H9 (cell line): ENCODE measurements at regions not wholly inside any gene's neighbourhood (a gene's known extent, or its start where the extent isn't known, plus 50 kb on each side); places are given as distances from the start of the nearest gene placed in this dataset.

Experiments
- DNase-seq: peaks from one replicate; pipeline ENCODE4 v3.0.0-alpha.2; 2017
- H2AFZ ChIP-seq: one replicate; pipeline ENCODE4 v1.6.1; 2013; ENCODE audit warnings: mild to moderate bottlenecking, low read length, control low read depth, moderate library complexity
- H2AK5ac ChIP-seq: 2 replicates; pipeline ENCODE4 v1.6.1; 2013; ENCODE audit warnings: low read length, control low read depth, mixed read lengths; ENCODE audit not compliant: insufficient read length
- H2BK120ac ChIP-seq: one replicate; pipeline ENCODE4 v1.6.1; 2013; ENCODE audit warnings: low read depth, mild to moderate bottlenecking, low read length, control low read depth, inconsistent platforms; ENCODE audit not compliant: poor library complexity, severe bottlenecking
- H2BK12ac ChIP-seq: 2 replicates; pipeline ENCODE4 v1.6.1; 2013; ENCODE audit warnings: low read length, control low read depth, mixed read lengths, low read depth; ENCODE audit not compliant: insufficient read length
- H2BK15ac ChIP-seq: 2 replicates; pipeline ENCODE4 v1.6.1; 2013; ENCODE audit warnings: low read depth, low read length, control low read depth
- H2BK20ac ChIP-seq: one replicate; pipeline ENCODE4 v1.6.1; 2013; ENCODE audit warnings: low read depth, mild to moderate bottlenecking, low read length, control low read depth, inconsistent platforms; ENCODE audit not compliant: poor library complexity, severe bottlenecking
- H2BK5ac ChIP-seq: 2 replicates; pipeline ENCODE4 v1.6.1; 2013; ENCODE audit warnings: low read length, control low read depth, mixed read lengths; ENCODE audit not compliant: insufficient read length
- H3K14ac ChIP-seq: 2 replicates; pipeline ENCODE4 v1.6.1; 2013; ENCODE audit warnings: low read length, control low read depth; ENCODE audit not compliant: insufficient read depth
- H3K18ac ChIP-seq: 2 replicates; pipeline ENCODE4 v1.6.1; 2013; ENCODE audit warnings: low read depth, mild to moderate bottlenecking, mixed read lengths, low read length, control low read depth; ENCODE audit not compliant: insufficient read length
- H3K23ac ChIP-seq: 2 replicates; pipeline ENCODE4 v1.6.1; 2013; ENCODE audit warnings: low read length, control low read depth, mixed read lengths, low read depth; ENCODE audit not compliant: insufficient read length
- H3K23me2 ChIP-seq: 2 replicates; pipeline ENCODE4 v1.6.1; 2013; ENCODE audit warnings: low read depth, mild to moderate bottlenecking, mixed read lengths, low read length, control low read depth; ENCODE audit not compliant: insufficient read length, poor library complexity, severe bottlenecking
- H3K27ac ChIP-seq: 2 replicates; pipeline ENCODE4 v1.5.1; 2013; ENCODE audit warnings: low read length, control low read depth, mixed read lengths, low read depth; ENCODE audit not compliant: insufficient read length
- H3K27me3 ChIP-seq: 2 replicates; pipeline ENCODE4 v1.6.1; 2013; ENCODE audit warnings: low read length, control low read depth, inconsistent platforms; ENCODE audit not compliant: insufficient read depth
- H3K4ac ChIP-seq: 2 replicates; pipeline ENCODE4 v1.6.1; 2013; ENCODE audit warnings: low read depth, mild to moderate bottlenecking, control low read depth, inconsistent platforms, low read length, moderate library complexity
- H3K4me1 ChIP-seq: 2 replicates; pipeline ENCODE4 v1.6.1; 2013; ENCODE audit warnings: low read length, control low read depth, inconsistent platforms; ENCODE audit not compliant: insufficient read depth
- H3K4me2 ChIP-seq: 2 replicates; pipeline ENCODE4 v1.6.1; 2013; ENCODE audit warnings: low read length, control low read depth, mixed read lengths; ENCODE audit not compliant: insufficient read length, insufficient read depth
- H3K56ac ChIP-seq: 2 replicates; pipeline ENCODE4 v1.6.1; 2013; ENCODE audit warnings: low read depth, mild to moderate bottlenecking, mixed read lengths, low read length, control low read depth; ENCODE audit not compliant: insufficient read length
- H3K79me1 ChIP-seq: 2 replicates; pipeline ENCODE4 v1.6.1; 2013; ENCODE audit warnings: low read depth, mild to moderate bottlenecking, moderate library complexity, low read length, control low read depth, inconsistent platforms; ENCODE audit not compliant: insufficient read depth, poor library complexity, severe bottlenecking
- H3K79me2 ChIP-seq: 2 replicates; pipeline ENCODE4 v1.6.1; 2013; ENCODE audit warnings: low read length, control low read depth, inconsistent platforms; ENCODE audit not compliant: insufficient read depth
- H3K9ac ChIP-seq: 2 replicates; pipeline ENCODE4 v1.6.1; 2013; ENCODE audit warnings: low read length, control low read depth, mixed read lengths; ENCODE audit not compliant: insufficient read length; ENCODE audit errors: extremely low read depth
- H3K9me3 ChIP-seq: one replicate; pipeline ENCODE4 v1.6.1; 2013; ENCODE audit warnings: low read depth, low read length, inconsistent platforms; ENCODE audit not compliant: control insufficient read depth
- H3T11ph ChIP-seq: one replicate; pipeline ENCODE4 v1.6.1; 2013; ENCODE audit warnings: mild to moderate bottlenecking, low read length, control low read depth, inconsistent platforms
- H4K20me1 ChIP-seq: one replicate; pipeline ENCODE4 v1.6.1; 2013; ENCODE audit not compliant: control insufficient read depth, insufficient read length, insufficient read depth
- H4K5ac ChIP-seq: 2 replicates; pipeline ENCODE4 v1.6.1; 2013; ENCODE audit warnings: low read depth, mild to moderate bottlenecking, mixed read lengths, low read length, control low read depth; ENCODE audit not compliant: insufficient read length
- H4K8ac ChIP-seq: replicated peaks from 2 replicates; pipeline ENCODE4 v1.6.1; 2013; ENCODE audit warnings: low read length, control low read depth, mixed read lengths, low read depth; ENCODE audit not compliant: insufficient read length
- H4K91ac ChIP-seq: 2 replicates; pipeline ENCODE4 v1.6.1; 2013; ENCODE audit warnings: low read depth, mild to moderate bottlenecking, moderate library complexity, mixed read lengths, low read length, control low read depth; ENCODE audit not compliant: insufficient read length
- H3K27ac Mint-ChIP-seq, 3 experiments: 2 replicates in 2 of 3; 3 replicates in 1 of 3; pipeline ENCODE4 v1.8.0; 2020 to 2021; ENCODE audit warnings: mixed read lengths in 3 of 3, mild to moderate bottlenecking in 1 of 3, moderate library complexity in 1 of 3
- H3K27me3 Mint-ChIP-seq: 2 replicates; pipeline ENCODE4 v1.8.0; 2021; ENCODE audit warnings: low read depth, mild to moderate bottlenecking, moderate library complexity, mixed read lengths
- H3K36me3 Mint-ChIP-seq, 3 experiments: 2 replicates in 2 of 3; 3 replicates in 1 of 3; pipeline ENCODE4 v1.8.0; 2020 to 2021; ENCODE audit warnings: low read depth in 3 of 3, mixed read lengths in 3 of 3; ENCODE audit not compliant: insufficient read depth in 1 of 3
- H3K4me1 Mint-ChIP-seq, 2 experiments: 2 replicates each; pipeline ENCODE4 v1.8.0; 2020; ENCODE audit warnings: mixed read lengths in 2 of 2
- H3K4me3 Mint-ChIP-seq, 2 experiments: 2 replicates in 1 of 2; 3 replicates in 1 of 2; pipeline ENCODE4 v1.8.0; 2020 to 2021; ENCODE audit warnings: mild to moderate bottlenecking in 2 of 2, mixed read lengths in 2 of 2, moderate library complexity in 1 of 2
- H3K9me3 Mint-ChIP-seq, 2 experiments: 2 replicates in 1 of 2; 3 replicates in 1 of 2; pipeline ENCODE4 v1.8.0; 2020; ENCODE audit warnings: mild to moderate bottlenecking in 2 of 2, mixed read lengths in 2 of 2, moderate library complexity in 1 of 2
- CTCF ChIP-seq: fragments of 200-600 bp; sonication (generic); conservative IDR thresholded peaks from 3 replicates; pipeline ENCODE4 v1.8.0; 2021; ENCODE audit warnings: antibody characterized with exemption, mild to moderate bottlenecking
- WGBS: extraction: QIAGEN DNeasy Blood & Tissue Kit; methylation state at CpG from one replicate; pipeline ENCODE4 v1.1.7; 2013; ENCODE audit warnings: missing lambda C conversion rate, low lambda C conversion rate, mixed read lengths; ENCODE audit not compliant: insufficient read length; ENCODE audit errors: extremely low coverage; 5-methylcytosine and 5-hydroxymethylcytosine counted together

- Mint-ChIP-seq H3K27ac (no peak overlapping the region), H3K4me1 (no peaks in the 10 kb centered on the region), H3K4me3 (no peak overlapping the region), H3K36me3 (peaks cover 0 to 3% (median 0%) of the 10 kb centered on the region in 3 experiments; a peak in 2 of 7 replicates), H3K27me3 (no peaks in the 10 kb centered on the region), H3K9me3 (peaks cover 8 to 30% of the 10 kb centered on the region in 2 experiments)
- no peak overlapping the region for H2BK15ac ChIP-seq
- no peak overlapping the region for H3K56ac ChIP-seq
- H3K9ac ChIP-seq = no peak overlapping the region
- H4K5ac ChIP-seq = no peak overlapping the region
- no peak overlapping the region for H4K8ac ChIP-seq
- H3K14ac ChIP-seq = no peak overlapping the region
- no CpG with 5 or more reads among the region's 1 CpG for WGBS
- no peaks in the 10 kb centered on the region for H3K79me1 ChIP-seq
- H3K23me2 ChIP-seq = no peaks in the 10 kb centered on the region
- no peak overlapping the region for H3K4me2 ChIP-seq
- no peak overlapping the region for H2BK120ac ChIP-seq
- no peak overlapping the region for H3K27ac ChIP-seq
- TF ChIP-seq CTCF = no peak
- no peak overlapping the region for H3K4ac ChIP-seq
- no peaks in the 10 kb centered on the region for H4K20me1 ChIP-seq
- no peak overlapping the region for H3K23ac ChIP-seq
- H2AK5ac ChIP-seq = no peak overlapping the region
- H2BK20ac ChIP-seq = no peak overlapping the region
- no peaks in the 10 kb centered on the region for H3K27me3 ChIP-seq
- no peaks in the 10 kb centered on the region for H3K79me2 ChIP-seq
- H2BK12ac ChIP-seq = no peak overlapping the region
- no peak overlapping the region for H2AFZ ChIP-seq
- H3T11ph ChIP-seq = no peak overlapping the region
- no peaks in the 10 kb centered on the region for H3K9me3 ChIP-seq
- no peak overlapping the region for H2BK5ac ChIP-seq
- no peak overlapping the region for H4K91ac ChIP-seq
- H3K4me1 ChIP-seq = no peaks in the 10 kb centered on the region
- H3K18ac ChIP-seq = no peak overlapping the region
- DNase-seq = no peak
These were observed 74.7 kb upstream of the TBL1X start for GRCh38 chrX:9390121-9390520.
